Calu3 (cell line): ENCODE measurements at regions not wholly inside any gene's neighbourhood (a gene's known extent, or its start where the extent isn't known, plus 50 kb on each side); places are given as distances from the start of the nearest gene placed in this dataset.

Experiments used
- BruUV-seq: library from RNA; stranded (reverse); fragments of 400-500 nt; replicated peaks from 2 replicates; lab custom pipeline; 2021; lab: Mats Ljungman, UMichigan
- CTCF ChIA-PET: fragments of 300-600 bp; sonication (Branson Sonifier 250); formaldehyde crosslinking; loops from one replicate; lab custom pipeline; 2022; ENCODE audit warnings: antibody characterized with exemption; lab: Charles Lee
- DNase-seq: peaks from one replicate; pipeline ENCODE4 v3.0.0; 2022
- H3K27ac Mint-ChIP-seq: one replicate; pipeline ENCODE4 v1.8.0; 2022; ENCODE audit warnings: mixed read lengths; ENCODE audit not compliant: unreplicated experiment
- H3K27me3 Mint-ChIP-seq: one replicate; pipeline ENCODE4 v1.8.0; 2022; ENCODE audit warnings: mixed read lengths; ENCODE audit not compliant: unreplicated experiment
- H3K36me3 Mint-ChIP-seq: one replicate; pipeline ENCODE4 v1.8.0; 2022; ENCODE audit warnings: mild to moderate bottlenecking, moderate library complexity, mixed read lengths; ENCODE audit not compliant: insufficient read depth, unreplicated experiment
- H3K4me1 Mint-ChIP-seq: one replicate; pipeline ENCODE4 v1.8.0; 2022; ENCODE audit warnings: mild to moderate bottlenecking, low read depth, mixed read lengths; ENCODE audit not compliant: unreplicated experiment
- H3K4me3 Mint-ChIP-seq: one replicate; pipeline ENCODE4 v1.8.0; 2022; ENCODE audit warnings: mild to moderate bottlenecking, low read depth, moderate library complexity, mixed read lengths; ENCODE audit not compliant: unreplicated experiment
- H3K9me3 Mint-ChIP-seq: one replicate; pipeline ENCODE4 v1.8.0; 2022; ENCODE audit warnings: low read depth, mixed read lengths; ENCODE audit not compliant: unreplicated experiment
- CTCF ChIP-seq: fragments of 200-600 bp; IDR thresholded peaks from one replicate; pipeline ENCODE4 v1.8.0; 2022; ENCODE audit warnings: antibody characterized with exemption; ENCODE audit not compliant: unreplicated experiment
- intact Hi-C: fragments of 100-400 bp; cut with micrococcal nuclease; formaldehyde crosslinking; loops from one replicate; pipeline ENCODE4 v1.10.0; 2022; ENCODE audit not compliant: unreplicated experiment

- H3K9me3 Mint-ChIP-seq = no peaks in the 10 kb centered on the region
- TF ChIP-seq CTCF = no peak
- no peaks in the 10 kb centered on the region for H3K36me3 Mint-ChIP-seq
- intact Hi-C loops = no loop called here
- CTCF ChIA-PET = interaction anchor here (0.7 to 1.5 kb wide), 5 partner anchors 22 to 303 kb away, joined by 3 to 5 read pairs (median 3); partner anchors contain the start of gene FRMD6
- H3K4me1 Mint-ChIP-seq = peaks cover 19% of the 10 kb centered on the region
- H3K4me3 Mint-ChIP-seq = no peak overlapping the region
- no TSS peak for BruUV-seq
- no peak for DNase-seq
- no peak overlapping the region for H3K27ac Mint-ChIP-seq
- no peaks in the 10 kb centered on the region for H3K27me3 Mint-ChIP-seq
Observed at GRCh38 chr14:51473351-51473750, 178.4 kb upstream of the FRMD6 start.

GRCh38 chr14:51473808-51474565 is 177.7 kb upstream of the FRMD6 start:
- Mint-ChIP-seq H3K27ac (no peak overlapping the region), H3K27me3 (no peaks in the 10 kb centered on the region), H3K4me3 (no peak overlapping the region), H3K4me1 (peaks cover 19% of the 10 kb centered on the region), H3K9me3 (no peaks in the 10 kb centered on the region), H3K36me3 (no peaks in the 10 kb centered on the region)
- no peak for TF ChIP-seq CTCF
- no TSS peak for BruUV-seq
- intact Hi-C loops = no loop called here
- CTCF ChIA-PET = interaction anchor here (0.6 to 1.5 kb wide), 2 partner anchors 30 to 61 kb away, joined by 3 to 4 read pairs; no protein-coding TSS in a partner anchor
- DNase-seq = no peak

- H3K27ac Mint-ChIP-seq = no peak overlapping the region
- no peak for TF ChIP-seq CTCF
- no peak for DNase-seq
- no TSS peak for BruUV-seq
- CTCF ChIA-PET = no interaction called here
- no peaks in the 10 kb centered on the region for H3K9me3 Mint-ChIP-seq
- intact Hi-C loops = no loop called here
- no peaks in the 10 kb centered on the region for H3K36me3 Mint-ChIP-seq
- H3K4me3 Mint-ChIP-seq = no peak overlapping the region
- no peaks in the 10 kb centered on the region for H3K27me3 Mint-ChIP-seq
- H3K4me1 Mint-ChIP-seq = peaks cover 19% of the 10 kb centered on the region
Observed at GRCh38 chr14:51474854-51475253, 176.9 kb upstream of the FRMD6 start.

- H3K27me3 Mint-ChIP-seq = no peaks in the 10 kb centered on the region
- intact Hi-C loops = no loop called here
- no peak overlapping the region for H3K27ac Mint-ChIP-seq
- peaks cover 15% of the 10 kb centered on the region for H3K4me1 Mint-ChIP-seq
- DNase-seq = no peak
- H3K36me3 Mint-ChIP-seq = no peaks in the 10 kb centered on the region
- CTCF ChIA-PET = interaction anchor here (0.5 kb wide), 1 partner anchor 172 kb away, joined by 5 read pairs; no protein-coding TSS in a partner anchor
- no peaks in the 10 kb centered on the region for H3K9me3 Mint-ChIP-seq
- BruUV-seq = no TSS peak
- TF ChIP-seq CTCF = no peak
- no peak overlapping the region for H3K4me3 Mint-ChIP-seq
Observed at GRCh38 chr14:51478175-51478621, 173.5 kb upstream of the FRMD6 start.
